Kidney (tissue), 13 donors: ENCODE measurements at regions not wholly inside any gene's neighbourhood (a gene's known extent, or its start where the extent isn't known, plus 50 kb on each side); places are given as distances from the start of the nearest gene placed in this dataset.

Experiments
- DNase-seq, 5 donors: peaks; one replicate each; pipeline ENCODE4 v3.0.0-alpha.2; 2013 to 2020
- FAIRE-seq: peaks from 2 replicates; lab custom pipeline; 2012; peaks lifted over from hg19 to GRCh38; lab: Jason Lieb, UNC
- H3K27ac ChIP-seq, 2 donors: one replicate each; pipeline ENCODE4 v1.7.0; 2013; ENCODE audit warnings: low read depth in 2 of 2, low read length in 2 of 2, inconsistent platforms in 1 of 2
- H3K27me3 ChIP-seq: one replicate; pipeline ENCODE4 v1.7.1; 2013; ENCODE audit warnings: low read length, inconsistent platforms; ENCODE audit not compliant: control insufficient read depth, insufficient read depth
- H3K36me3 ChIP-seq, 3 donors: one replicate each; pipeline versions ENCODE4 v1.7.0 to v1.7.1; 2013; ENCODE audit warnings: low read length in 3 of 3, control low read depth in 1 of 3, inconsistent platforms in 1 of 3; ENCODE audit not compliant: insufficient read depth in 3 of 3, control insufficient read depth in 2 of 3
- H3K4me1 ChIP-seq, 3 donors: one replicate each; pipeline versions ENCODE4 v1.7.0 to v1.7.1; 2013; ENCODE audit warnings: low read length in 3 of 3, inconsistent platforms in 1 of 3, low read depth in 1 of 3; ENCODE audit not compliant: control insufficient read depth in 2 of 3, insufficient read depth in 2 of 3
- H3K4me3 ChIP-seq, 3 donors: one replicate each; pipeline versions ENCODE4 v1.7.0 to v1.8.1; 2013; ENCODE audit warnings: low read length in 3 of 3, control low read depth in 1 of 3, inconsistent platforms in 1 of 3
- H3K9ac ChIP-seq, 3 donors: one replicate each; pipeline versions ENCODE4 v1.7.0 to v1.7.1; 2013; ENCODE audit warnings: low read length in 3 of 3, control low read depth in 1 of 3, inconsistent platforms in 1 of 3
- H3K9me3 ChIP-seq, 3 donors: one replicate each; pipeline versions ENCODE4 v1.7.0 to v1.7.1; 2013; ENCODE audit warnings: low read length in 3 of 3, control low read depth in 1 of 3, inconsistent platforms in 1 of 3; ENCODE audit not compliant: control insufficient read depth in 2 of 3, insufficient read depth in 1 of 3
- intact Hi-C: fragments of 100-400 bp; cut with DNase I; formaldehyde crosslinking; loops from one replicate; pipeline ENCODE4 v1.11.1; 2022
- TF ChIP-seq, protein P1 (sequence below): IDR thresholded peaks from 3 replicates; pipeline ENCODE4 v1.5.1; 2012; ENCODE audit warnings: mild to moderate bottlenecking, moderate library complexity, borderline replicate concordance; ENCODE audit not compliant: insufficient read depth; ENCODE audit errors: extremely low read depth
- donor health status: control.
- donor health status: control.
- donor health status: control.
- donor health status: control.
- donor health status: control.
- donor health status: DM: yes; HTN: yes; CAD: no.
- donor health status: Normal renal cell carcinoma (clear cell type).

DNA sequence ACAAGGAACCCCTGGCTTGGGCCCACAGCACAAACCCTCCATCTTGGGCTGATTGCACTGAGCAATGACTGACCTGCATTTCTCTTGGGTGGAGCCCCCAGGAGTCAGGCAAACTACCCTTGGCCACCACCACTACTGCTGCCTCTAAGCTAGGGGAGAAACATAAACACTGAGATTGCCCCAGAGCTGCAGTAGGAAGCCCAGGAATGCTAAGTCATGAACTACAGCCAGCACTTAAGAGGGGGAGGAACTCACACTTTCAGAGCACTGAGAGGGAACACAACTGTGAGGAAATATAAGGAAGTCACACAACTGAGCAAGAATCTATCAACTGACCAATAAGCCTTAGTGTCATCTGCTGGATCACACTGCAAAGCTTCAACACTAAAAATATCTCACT is 111.6 kb upstream of the PPP3CA start:
- Histone ChIP-seq H3K9ac (no peak overlapping the region), H3K4me1 (no peaks in the 10 kb centered on the region), H3K36me3 (no peaks in the 10 kb centered on the region), H3K27ac (no peak overlapping the region), H3K4me3 (no peak overlapping the region), H3K9me3 (peaks cover 0 to 9% (median 0%) of the 10 kb centered on the region in 3 donors), H3K27me3 (no peaks in the 10 kb centered on the region)
- no peak for FAIRE-seq
- DNase-seq, result no peak
- TF ChIP-seq, protein P1, sequence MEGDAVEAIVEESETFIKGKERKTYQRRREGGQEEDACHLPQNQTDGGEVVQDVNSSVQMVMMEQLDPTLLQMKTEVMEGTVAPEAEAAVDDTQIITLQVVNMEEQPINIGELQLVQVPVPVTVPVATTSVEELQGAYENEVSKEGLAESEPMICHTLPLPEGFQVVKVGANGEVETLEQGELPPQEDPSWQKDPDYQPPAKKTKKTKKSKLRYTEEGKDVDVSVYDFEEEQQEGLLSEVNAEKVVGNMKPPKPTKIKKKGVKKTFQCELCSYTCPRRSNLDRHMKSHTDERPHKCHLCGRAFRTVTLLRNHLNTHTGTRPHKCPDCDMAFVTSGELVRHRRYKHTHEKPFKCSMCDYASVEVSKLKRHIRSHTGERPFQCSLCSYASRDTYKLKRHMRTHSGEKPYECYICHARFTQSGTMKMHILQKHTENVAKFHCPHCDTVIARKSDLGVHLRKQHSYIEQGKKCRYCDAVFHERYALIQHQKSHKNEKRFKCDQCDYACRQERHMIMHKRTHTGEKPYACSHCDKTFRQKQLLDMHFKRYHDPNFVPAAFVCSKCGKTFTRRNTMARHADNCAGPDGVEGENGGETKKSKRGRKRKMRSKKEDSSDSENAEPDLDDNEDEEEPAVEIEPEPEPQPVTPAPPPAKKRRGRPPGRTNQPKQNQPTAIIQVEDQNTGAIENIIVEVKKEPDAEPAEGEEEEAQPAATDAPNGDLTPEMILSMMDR, result no peak
- intact Hi-C loops, result no loop called here

DNA sequence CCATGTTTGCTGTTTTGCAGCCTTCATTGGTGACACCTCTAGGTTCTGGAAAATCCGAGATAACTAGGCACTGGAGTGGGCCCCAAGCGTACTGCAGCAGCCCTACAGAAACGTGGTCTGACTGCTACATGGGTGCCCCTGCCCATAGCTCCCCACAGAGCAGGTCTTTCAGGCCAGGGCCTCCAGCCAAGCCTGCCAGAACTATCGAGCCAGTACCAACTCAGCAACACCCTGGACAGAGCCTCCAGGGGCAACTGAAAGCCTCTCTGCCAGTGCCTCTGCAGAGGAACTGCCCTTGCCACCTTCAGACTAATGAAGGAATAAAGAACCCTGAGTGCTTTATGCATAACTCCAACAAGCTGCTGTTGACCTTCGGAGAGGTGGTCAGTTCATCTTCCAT is 111.1 kb upstream of the PPP3CA start:
- Histone ChIP-seq H3K4me3 (no peak overlapping the region), H3K36me3 (no peaks in the 10 kb centered on the region), H3K27ac (no peak overlapping the region), H3K4me1 (no peaks in the 10 kb centered on the region), H3K27me3 (no peaks in the 10 kb centered on the region), H3K9me3 (peaks cover 0 to 9% (median 0%) of the 10 kb centered on the region in 3 donors), H3K9ac (no peak overlapping the region)
- no peak for FAIRE-seq
- DNase-seq, result no peak
- TF ChIP-seq, protein P1, result no peak
- intact Hi-C loops, result no loop called here

DNA sequence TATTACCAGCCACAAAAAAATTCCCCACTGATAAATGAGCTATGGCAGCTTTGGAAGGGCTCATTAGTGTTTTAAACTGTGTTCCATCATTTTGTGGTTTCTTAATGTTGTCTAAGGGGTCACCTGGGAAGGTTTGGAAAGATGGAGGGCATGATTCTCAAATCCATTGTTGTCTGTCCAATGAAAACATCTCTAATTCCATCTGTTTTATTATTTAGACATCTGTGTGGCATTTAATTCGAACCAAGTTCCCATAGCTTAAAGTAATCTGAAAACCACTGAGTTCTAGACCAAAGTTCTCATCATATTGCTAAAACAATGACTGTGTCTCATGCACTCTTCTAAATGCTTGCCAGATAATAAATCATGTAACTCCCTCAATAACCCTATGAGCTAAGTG is 103.8 kb upstream of the PPP3CA start:
- Histone ChIP-seq H3K36me3 (no peaks in the 10 kb centered on the region), H3K4me3 (no peak overlapping the region), H3K27ac (no peak overlapping the region), H3K4me1 (no peaks in the 10 kb centered on the region), H3K9me3 (no peaks in the 10 kb centered on the region), H3K27me3 (no peaks in the 10 kb centered on the region), H3K9ac (no peak overlapping the region)
- no peak for DNase-seq
- FAIRE-seq, result no peak
- intact Hi-C loops, result no loop called here
- TF ChIP-seq, protein P1, result no peak

GRCh38 chr4:101441446-101441845 is 94.1 kb upstream of the PPP3CA start:
- DNase-seq (no peak), FAIRE-seq (no peak)
- Histone ChIP-seq H3K9me3 (no peaks in the 10 kb centered on the region), H3K36me3 (no peaks in the 10 kb centered on the region), H3K4me1 (no peaks in the 10 kb centered on the region), H3K9ac (no peak overlapping the region), H3K27me3 (no peaks in the 10 kb centered on the region), H3K4me3 (no peak overlapping the region), H3K27ac (no peak overlapping the region)
- TF ChIP-seq, protein P1, result no peak
- intact Hi-C loops, result no loop called here
